Ovary (tissue), 7 donors: ENCODE measurements at regions not wholly inside any gene's neighbourhood (a gene's known extent, or its start where the extent isn't known, plus 50 kb on each side); places are given as distances from the start of the nearest gene placed in this dataset.
"Not testable (repeated sequence)": the region's sequence is repeated elsewhere in the genome, so short reads cannot be mapped to it uniquely, and the experiment has no call there.

Experiments
- DNase-seq, 5 donors: peaks; one replicate each; pipeline ENCODE4 v3.0.0-alpha.2; 2019 to 2020
- H3K27ac ChIP-seq, 2 donors: fragments of 200-600 bp; one replicate each; pipeline versions ENCODE4 v1.5.1 to v1.8.0; 2019 to 2022
- H3K27me3 ChIP-seq: fragments of 200-600 bp; one replicate; pipeline ENCODE4 v1.8.0; 2022
- H3K36me3 ChIP-seq: fragments of 200-600 bp; sonication (generic); one replicate; pipeline ENCODE4 v1.5.1; 2019
- H3K4me1 ChIP-seq: one replicate; pipeline ENCODE4 v1.8.1; 2013; ENCODE audit warnings: mild to moderate bottlenecking, moderate library complexity; ENCODE audit not compliant: insufficient read depth
- H3K4me3 ChIP-seq: fragments of 200-600 bp; sonication (generic); one replicate; pipeline ENCODE4 v1.5.1; 2017
- H3K9me3 ChIP-seq, 2 donors: fragments of 200-600 bp in 1 of 2; sonication (generic) in 1 of 2; one replicate each; pipeline versions ENCODE4 v1.5.1 to v1.8.1; 2013 to 2019; ENCODE audit warnings: mild to moderate bottlenecking in 1 of 2, moderate library complexity in 1 of 2
- EP300 ChIP-seq: sonication (generic); formaldehyde crosslinking; IDR thresholded peaks from one replicate; pipeline ENCODE4 v1.6.1; 2017; ENCODE audit warnings: antibody characterized with exemption
- POLR2A ChIP-seq: fragments of 450-650 bp; IDR thresholded peaks from one replicate; pipeline ENCODE4 v1.6.1; 2017; ENCODE audit warnings: antibody characterized with exemption, mild to moderate bottlenecking, moderate library complexity
- WGBS, 3 donors: extraction: QIAGEN DNeasy Blood & Tissue Kit in 1 of 3; methylation state at CpG; one replicate each; pipeline versions ENCODE4 v1.1.5 to v1.1.7; 2013 to 2017; 5-methylcytosine and 5-hydroxymethylcytosine counted together
- intact Hi-C, 4 donors: fragments of 100-400 bp; cut with DNase I; formaldehyde crosslinking; loops; one replicate each; pipeline versions ENCODE4 v1.11.0 to v1.15.1; 2022 to 2023
- TF ChIP-seq, protein P1 (sequence below), 3 donors: fragments of 450-650 bp in 2 of 3; fragments of 200-600 bp in 1 of 3; IDR thresholded peaks; one replicate each; pipeline versions ENCODE4 v1.5.1 to v1.8.0; 2016 to 2022; ENCODE audit warnings: antibody characterized with exemption in 3 of 3, mild to moderate bottlenecking in 1 of 3
- donor health status: DM: no; HTN: no; CAD: no; lungs with moderate emphysema.
- donor health status: DM: no; HTN: no; CAD: no.
- donor health status: Bipolar disorder and iron deficiency.
- donor health status: DM: no; HTN: no; CAD: no.
- donor health status: DM: yes; HTN: yes; CAD: no.

- Histone ChIP-seq H3K4me1 (peaks cover 5% of the 10 kb centered on the region), H3K27me3 (no peaks in the 10 kb centered on the region), H3K9me3 (no peaks in the 10 kb centered on the region), H3K4me3 (no peak overlapping the region), H3K27ac (no peak overlapping the region), H3K36me3 (no peaks in the 10 kb centered on the region)
- DNase-seq: no peak
- 48 to 52% (median 51%) methylated on average over 2 of the region's 2 CpGs for WGBS, 3 donors
- intact Hi-C loops: no loop called here
- no peak for TF ChIP-seq POLR2A
- no peak for TF ChIP-seq EP300
- TF ChIP-seq, protein P1, sequence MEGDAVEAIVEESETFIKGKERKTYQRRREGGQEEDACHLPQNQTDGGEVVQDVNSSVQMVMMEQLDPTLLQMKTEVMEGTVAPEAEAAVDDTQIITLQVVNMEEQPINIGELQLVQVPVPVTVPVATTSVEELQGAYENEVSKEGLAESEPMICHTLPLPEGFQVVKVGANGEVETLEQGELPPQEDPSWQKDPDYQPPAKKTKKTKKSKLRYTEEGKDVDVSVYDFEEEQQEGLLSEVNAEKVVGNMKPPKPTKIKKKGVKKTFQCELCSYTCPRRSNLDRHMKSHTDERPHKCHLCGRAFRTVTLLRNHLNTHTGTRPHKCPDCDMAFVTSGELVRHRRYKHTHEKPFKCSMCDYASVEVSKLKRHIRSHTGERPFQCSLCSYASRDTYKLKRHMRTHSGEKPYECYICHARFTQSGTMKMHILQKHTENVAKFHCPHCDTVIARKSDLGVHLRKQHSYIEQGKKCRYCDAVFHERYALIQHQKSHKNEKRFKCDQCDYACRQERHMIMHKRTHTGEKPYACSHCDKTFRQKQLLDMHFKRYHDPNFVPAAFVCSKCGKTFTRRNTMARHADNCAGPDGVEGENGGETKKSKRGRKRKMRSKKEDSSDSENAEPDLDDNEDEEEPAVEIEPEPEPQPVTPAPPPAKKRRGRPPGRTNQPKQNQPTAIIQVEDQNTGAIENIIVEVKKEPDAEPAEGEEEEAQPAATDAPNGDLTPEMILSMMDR (IDR thresholded peaks at IDR 0.05): no peak
These were observed 164.9 kb downstream of the THBS2 start for GRCh38 chr6:169088762-169089161.

DNA sequence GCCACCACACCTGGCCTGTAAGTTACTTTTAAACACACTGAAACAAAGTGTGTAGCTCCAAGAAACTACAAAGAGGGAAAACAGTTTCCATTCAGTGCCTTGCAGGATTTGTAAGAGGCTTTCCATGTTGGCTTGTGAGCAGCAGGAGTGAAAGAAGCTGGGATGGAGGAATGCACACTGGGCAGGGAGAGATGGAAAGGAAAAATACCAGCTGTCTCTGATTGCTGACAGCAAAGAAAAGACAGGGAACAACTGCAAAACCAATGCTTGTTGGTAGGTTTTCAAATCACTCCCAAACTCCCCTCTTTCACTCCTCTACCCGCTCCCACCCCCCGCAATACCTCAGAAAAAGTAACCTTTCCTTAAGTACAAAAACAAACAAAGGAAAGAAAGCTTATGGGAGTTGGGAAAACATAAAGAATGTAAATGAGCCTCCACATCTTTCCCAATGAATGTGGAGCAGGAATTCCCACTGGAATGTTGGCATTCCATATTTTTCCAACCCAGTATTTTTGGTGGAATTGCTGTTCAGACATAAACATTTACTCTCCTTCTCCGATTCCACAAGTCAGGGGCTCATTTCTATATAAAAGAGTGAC lies 166.1 kb downstream of the THBS2 start:
- H3K9me3 ChIP-seq: no peaks in the 10 kb centered on the region
- H3K4me1 ChIP-seq: peaks cover 5% of the 10 kb centered on the region
- DNase-seq: no peak
- no peaks in the 10 kb centered on the region for H3K27me3 ChIP-seq
- H3K4me3 ChIP-seq: no peak overlapping the region
- intact Hi-C loops: no loop called here
- H3K27ac ChIP-seq: no peak overlapping the region
- 11 to 21% (median 15%) methylated on average over 3 of the region's 3 CpGs for WGBS, 3 donors
- TF ChIP-seq, protein P1 (IDR thresholded peaks at IDR 0.05): no peak
- H3K36me3 ChIP-seq: no peaks in the 10 kb centered on the region

- H3K4me1 ChIP-seq, H3K9me3 ChIP-seq, intact Hi-C loops, DNase-seq, H3K27ac ChIP-seq, H3K4me3 ChIP-seq, H3K36me3 ChIP-seq, H3K27me3 ChIP-seq: not testable (repeated sequence)
- 78 to 97% (median 96%) methylated on average over 6 of the region's 6 CpGs for WGBS, 3 donors
These were observed 167.0 kb downstream of the THBS2 start for GRCh38 chr6:169086616-169087015.

- 90 to 92% (median 91%) methylated on average over 10 of the region's 10 CpGs for WGBS, 3 donors
- no peak overlapping the region for H3K27ac ChIP-seq
- H3K4me3 ChIP-seq: no peak overlapping the region
- peaks cover 2% of the 10 kb centered on the region for H3K4me1 ChIP-seq
- no peak for DNase-seq
- no peaks in the 10 kb centered on the region for H3K9me3 ChIP-seq
- H3K36me3 ChIP-seq: no peaks in the 10 kb centered on the region
- H3K27me3 ChIP-seq: no peaks in the 10 kb centered on the region
- intact Hi-C loops: no loop called here
- TF ChIP-seq EP300 (no peak), POLR2A (no peak)
- TF ChIP-seq, protein P1 (IDR thresholded peaks at IDR 0.05): no peak
These were observed 167.6 kb downstream of the THBS2 start for GRCh38 chr6:169086020-169086419.

GRCh38 chr6:169085466-169085865 lies 168.2 kb downstream of the THBS2 start:
- Histone ChIP-seq H3K27me3 (no peaks in the 10 kb centered on the region), H3K36me3 (no peaks in the 10 kb centered on the region), H3K4me1 (peaks cover 2% of the 10 kb centered on the region), H3K9me3 (no peaks in the 10 kb centered on the region), H3K27ac (no peak overlapping the region), H3K4me3 (no peak overlapping the region)
- DNase-seq: no peak
- intact Hi-C loops: no loop called here
- WGBS, 3 donors: 88 to 94% (median 88%) methylated on average over 6 of the region's 6 CpGs
- TF ChIP-seq EP300: no peak
- TF ChIP-seq POLR2A: no peak
- TF ChIP-seq, protein P1 (IDR thresholded peaks at IDR 0.05): no peak

DNA sequence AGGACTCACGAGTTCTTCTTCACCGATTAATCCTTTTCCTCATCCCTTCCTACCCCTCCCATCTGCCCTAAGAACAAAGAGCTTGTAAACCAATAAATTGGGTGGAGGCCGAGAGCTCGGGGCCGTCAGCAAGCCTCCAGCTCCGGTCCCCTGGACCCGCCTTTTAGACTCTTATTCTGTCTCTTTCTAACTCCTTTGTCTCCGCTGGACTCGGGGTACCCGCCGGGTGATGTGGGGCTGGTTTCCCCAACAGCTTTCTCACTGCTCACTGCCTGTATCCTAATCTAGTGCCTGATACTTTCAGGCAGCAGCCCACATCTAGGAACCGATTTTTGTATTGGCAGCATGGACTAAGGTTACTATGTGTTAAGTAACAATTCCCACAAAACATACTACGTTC lies 169.1 kb downstream of the THBS2 start:
- H3K27ac ChIP-seq, H3K36me3 ChIP-seq, H3K27me3 ChIP-seq, H3K9me3 ChIP-seq, H3K4me1 ChIP-seq, H3K4me3 ChIP-seq, DNase-seq, intact Hi-C loops: not testable (repeated sequence)
- WGBS, 3 donors: 93 to 94% (median 94%) methylated on average over 13 of the region's 13 CpGs
